ENCODE measurements at regions not wholly inside any gene's neighbourhood (a gene's known extent, or its start where the extent isn't known, plus 50 kb on each side); places are given as distances from the start of the nearest gene placed in this dataset.

DNA sequence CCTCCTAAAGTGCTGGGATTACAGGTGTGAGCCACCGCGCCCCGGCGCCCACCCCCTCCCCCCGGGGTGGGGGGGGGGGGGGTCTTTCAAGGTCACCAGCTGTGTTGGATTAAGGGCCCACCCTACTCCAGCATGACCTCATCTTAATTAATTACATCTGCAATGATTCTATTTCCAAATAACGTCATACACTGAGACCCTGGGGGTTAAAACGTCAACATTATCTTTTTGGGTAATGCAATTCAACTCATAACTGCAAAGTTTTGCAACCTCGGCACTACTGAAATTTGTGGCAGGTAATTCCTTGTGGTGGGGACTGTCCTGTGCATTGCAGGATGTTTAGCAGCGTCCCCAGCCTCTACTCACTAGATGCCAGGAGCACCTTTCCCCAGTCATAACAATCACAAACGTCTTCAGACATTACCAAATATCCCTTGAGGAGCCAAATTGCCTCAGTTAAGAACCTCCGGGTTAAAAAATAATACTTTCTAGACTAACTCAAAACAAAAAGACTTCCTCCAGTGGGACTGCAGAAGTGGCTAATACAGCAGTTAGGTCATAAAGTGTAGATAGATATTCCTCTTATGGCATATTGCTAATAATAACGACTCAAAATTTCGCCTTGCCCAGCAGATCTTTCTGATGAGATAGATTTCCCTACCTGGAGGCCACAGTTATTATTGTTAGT is 233.0 kb upstream of the KAZN start:
- TF ChIP-seq, protein P1, sequence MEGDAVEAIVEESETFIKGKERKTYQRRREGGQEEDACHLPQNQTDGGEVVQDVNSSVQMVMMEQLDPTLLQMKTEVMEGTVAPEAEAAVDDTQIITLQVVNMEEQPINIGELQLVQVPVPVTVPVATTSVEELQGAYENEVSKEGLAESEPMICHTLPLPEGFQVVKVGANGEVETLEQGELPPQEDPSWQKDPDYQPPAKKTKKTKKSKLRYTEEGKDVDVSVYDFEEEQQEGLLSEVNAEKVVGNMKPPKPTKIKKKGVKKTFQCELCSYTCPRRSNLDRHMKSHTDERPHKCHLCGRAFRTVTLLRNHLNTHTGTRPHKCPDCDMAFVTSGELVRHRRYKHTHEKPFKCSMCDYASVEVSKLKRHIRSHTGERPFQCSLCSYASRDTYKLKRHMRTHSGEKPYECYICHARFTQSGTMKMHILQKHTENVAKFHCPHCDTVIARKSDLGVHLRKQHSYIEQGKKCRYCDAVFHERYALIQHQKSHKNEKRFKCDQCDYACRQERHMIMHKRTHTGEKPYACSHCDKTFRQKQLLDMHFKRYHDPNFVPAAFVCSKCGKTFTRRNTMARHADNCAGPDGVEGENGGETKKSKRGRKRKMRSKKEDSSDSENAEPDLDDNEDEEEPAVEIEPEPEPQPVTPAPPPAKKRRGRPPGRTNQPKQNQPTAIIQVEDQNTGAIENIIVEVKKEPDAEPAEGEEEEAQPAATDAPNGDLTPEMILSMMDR (IDR thresholded peaks at IDR 0.05; ENCODE audit: insufficient read depth, low read length, poor library complexity, severe bottlenecking), result no peak
- TF ChIP-seq EZH2phosphoT487 (conservative IDR thresholded peaks at IDR 0.05; ENCODE audit: low read length), result no peak

Data from SU-DHL-6 (cell line).